Tibial nerve (tissue), 4 donors: ENCODE measurements at regions not wholly inside any gene's neighbourhood (a gene's known extent, or its start where the extent isn't known, plus 50 kb on each side); places are given as distances from the start of the nearest gene placed in this dataset.
"Not testable (repeated sequence)": the region's sequence is repeated elsewhere in the genome, so short reads cannot be mapped to it uniquely, and the experiment has no call there.

ENCODE experiments used
- DNase-seq, 2 donors: peaks; one replicate each; pipeline ENCODE4 v3.0.0-alpha.2; 2019; ENCODE audit warnings: low spot score in 2 of 2
- H3K27ac ChIP-seq, 4 donors: fragments of 200-600 bp; sonication (generic) in 3 of 4; one replicate each; pipeline ENCODE4 v1.5.1; 2017 to 2019; ENCODE audit warnings: mild to moderate bottlenecking in 1 of 4
- H3K27me3 ChIP-seq, 2 donors: fragments of 200-600 bp; sonication (generic) in 1 of 2; one replicate each; pipeline versions ENCODE4 v1.5.1 to v1.6.0; 2017 to 2019
- H3K36me3 ChIP-seq, 3 donors: fragments of 200-600 bp; sonication (generic); one replicate each; pipeline ENCODE4 v1.5.1; 2018 to 2019
- H3K4me1 ChIP-seq, 4 donors: fragments of 200-600 bp; sonication (generic) in 3 of 4; one replicate each; pipeline ENCODE4 v1.5.1; 2017 to 2019
- H3K4me3 ChIP-seq, 4 donors: fragments of 200-600 bp; sonication (generic) in 3 of 4; one replicate each; pipeline ENCODE4 v1.5.1; 2017 to 2019; ENCODE audit warnings: mild to moderate bottlenecking in 1 of 4, moderate library complexity in 1 of 4
- H3K9me3 ChIP-seq, 4 donors: fragments of 200-600 bp; sonication (generic) in 3 of 4; one replicate each; pipeline ENCODE4 v1.5.1; 2017 to 2019
- EP300 ChIP-seq, 2 donors: sonication (generic); formaldehyde crosslinking; IDR thresholded peaks; one replicate each; pipeline ENCODE4 v1.6.1; 2017; ENCODE audit warnings: antibody characterized with exemption in 2 of 2, mild to moderate bottlenecking in 1 of 2
- POLR2A ChIP-seq, 2 donors: fragments of 450-650 bp; IDR thresholded peaks; one replicate each; pipeline ENCODE4 v1.6.1; 2017; ENCODE audit warnings: antibody characterized with exemption in 2 of 2, mild to moderate bottlenecking in 2 of 2, moderate library complexity in 2 of 2
- WGBS, 2 donors: methylation state at CpG; one replicate each; pipeline ENCODE4 v1.1.5; 2018; 5-methylcytosine and 5-hydroxymethylcytosine counted together
- TF ChIP-seq, protein P1 (sequence below), 5 experiments: fragments of 200-600 bp in 3 of 5; fragments of 450-650 bp in 2 of 5; sonication (generic) in 3 of 5; IDR thresholded peaks; one replicate each; pipeline ENCODE4 v1.5.1; 2016 to 2019; ENCODE audit warnings: antibody characterized with exemption in 5 of 5, mild to moderate bottlenecking in 3 of 5, moderate library complexity in 2 of 5

DNA sequence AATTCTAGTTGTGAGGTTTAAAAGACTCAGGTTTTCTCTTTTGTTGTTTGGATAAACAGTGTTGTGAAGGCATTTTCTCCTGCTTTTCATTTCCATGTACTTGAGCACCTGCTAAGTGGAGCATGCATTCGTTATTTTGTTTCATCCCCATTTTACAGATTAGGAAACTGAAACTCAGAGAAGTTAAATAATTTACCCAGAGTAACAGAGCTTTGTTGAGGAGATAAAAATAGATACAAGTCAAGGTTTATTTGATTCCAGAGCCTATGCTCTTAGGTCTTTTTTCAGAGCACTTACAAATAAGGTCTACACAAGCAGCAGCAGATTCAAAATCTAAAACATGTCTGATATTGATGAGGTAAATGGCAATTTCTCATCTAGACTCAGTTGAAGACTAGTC lies 254.7 kb upstream of the PTBP2 start:
- no peaks in the 10 kb centered on the region for H3K4me1 ChIP-seq
- no peak for DNase-seq
- TF ChIP-seq, protein P1, sequence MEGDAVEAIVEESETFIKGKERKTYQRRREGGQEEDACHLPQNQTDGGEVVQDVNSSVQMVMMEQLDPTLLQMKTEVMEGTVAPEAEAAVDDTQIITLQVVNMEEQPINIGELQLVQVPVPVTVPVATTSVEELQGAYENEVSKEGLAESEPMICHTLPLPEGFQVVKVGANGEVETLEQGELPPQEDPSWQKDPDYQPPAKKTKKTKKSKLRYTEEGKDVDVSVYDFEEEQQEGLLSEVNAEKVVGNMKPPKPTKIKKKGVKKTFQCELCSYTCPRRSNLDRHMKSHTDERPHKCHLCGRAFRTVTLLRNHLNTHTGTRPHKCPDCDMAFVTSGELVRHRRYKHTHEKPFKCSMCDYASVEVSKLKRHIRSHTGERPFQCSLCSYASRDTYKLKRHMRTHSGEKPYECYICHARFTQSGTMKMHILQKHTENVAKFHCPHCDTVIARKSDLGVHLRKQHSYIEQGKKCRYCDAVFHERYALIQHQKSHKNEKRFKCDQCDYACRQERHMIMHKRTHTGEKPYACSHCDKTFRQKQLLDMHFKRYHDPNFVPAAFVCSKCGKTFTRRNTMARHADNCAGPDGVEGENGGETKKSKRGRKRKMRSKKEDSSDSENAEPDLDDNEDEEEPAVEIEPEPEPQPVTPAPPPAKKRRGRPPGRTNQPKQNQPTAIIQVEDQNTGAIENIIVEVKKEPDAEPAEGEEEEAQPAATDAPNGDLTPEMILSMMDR (IDR thresholded peaks at IDR 0.05), result no peak
- TF ChIP-seq POLR2A (IDR thresholded peaks at IDR 0.05), result no peak
- no peak for TF ChIP-seq EP300 (IDR thresholded peaks at IDR 0.05)
- no peak overlapping the region for H3K4me3 ChIP-seq
- H3K27ac ChIP-seq, result no peak overlapping the region
- 91 to 92% methylated on average over 1 of the region's 1 CpG for WGBS, 2 donors
- H3K27me3 ChIP-seq, result no peaks in the 10 kb centered on the region
- no peaks in the 10 kb centered on the region for H3K36me3 ChIP-seq
- no peaks in the 10 kb centered on the region for H3K9me3 ChIP-seq

DNA sequence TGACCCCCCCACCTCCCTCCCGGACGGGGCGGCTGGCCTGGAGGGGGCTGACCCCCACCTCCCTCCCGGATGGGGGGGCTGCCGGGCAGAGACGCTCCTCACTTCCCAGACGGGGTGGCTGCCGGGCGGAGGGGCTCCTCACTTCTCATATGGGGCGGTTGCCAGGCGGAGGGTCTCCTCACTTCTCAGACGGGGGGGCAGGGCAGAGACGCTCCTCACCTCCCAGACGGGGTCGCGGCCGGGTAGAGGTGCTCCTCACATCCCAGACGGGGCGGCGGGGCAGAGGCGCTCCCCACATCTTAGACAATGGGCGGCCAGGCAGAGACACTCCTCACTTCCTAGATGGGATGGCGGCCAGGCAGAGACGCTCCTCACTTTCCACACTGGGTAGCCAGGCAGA lies 251.9 kb upstream of the PTBP2 start:
- not testable (repeated sequence) for H3K27ac ChIP-seq, H3K36me3 ChIP-seq, H3K4me1 ChIP-seq, H3K4me3 ChIP-seq, H3K9me3 ChIP-seq, DNase-seq, H3K27me3 ChIP-seq
- 100% methylated on average over 1 of the region's 24 CpGs; no CpG with 5 or more reads in 1 of the 2 donors for WGBS, 2 donors

DNA sequence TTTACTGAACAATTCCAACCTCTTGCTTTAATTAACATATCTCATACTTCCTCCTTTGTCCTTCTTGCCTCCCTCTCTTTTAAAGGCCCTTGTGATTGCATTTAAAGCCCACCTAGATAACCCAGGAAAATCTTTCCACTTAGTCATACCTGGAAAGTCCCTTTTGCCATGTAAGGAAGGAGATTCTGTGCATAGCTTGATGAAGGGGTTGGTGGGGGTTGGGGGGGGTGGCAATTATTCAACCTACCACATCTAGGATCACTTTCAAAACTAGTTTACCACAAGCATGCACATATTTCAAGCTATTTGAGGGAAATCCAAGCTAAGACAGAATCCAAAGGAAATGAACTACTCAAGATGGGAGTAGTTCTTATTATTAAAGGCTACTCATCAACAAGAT lies 249.1 kb upstream of the PTBP2 start:
- H3K27ac ChIP-seq, result no peak overlapping the region
- no peaks in the 10 kb centered on the region for H3K27me3 ChIP-seq
- no peak overlapping the region for H3K4me3 ChIP-seq
- no peaks in the 10 kb centered on the region for H3K9me3 ChIP-seq
- no peaks in the 10 kb centered on the region for H3K36me3 ChIP-seq
- TF ChIP-seq, protein P1 (IDR thresholded peaks at IDR 0.05), result no peak
- no peak for TF ChIP-seq POLR2A (IDR thresholded peaks at IDR 0.05)
- TF ChIP-seq EP300 (IDR thresholded peaks at IDR 0.05), result no peak
- no peaks in the 10 kb centered on the region for H3K4me1 ChIP-seq
- no peak for DNase-seq

DNA sequence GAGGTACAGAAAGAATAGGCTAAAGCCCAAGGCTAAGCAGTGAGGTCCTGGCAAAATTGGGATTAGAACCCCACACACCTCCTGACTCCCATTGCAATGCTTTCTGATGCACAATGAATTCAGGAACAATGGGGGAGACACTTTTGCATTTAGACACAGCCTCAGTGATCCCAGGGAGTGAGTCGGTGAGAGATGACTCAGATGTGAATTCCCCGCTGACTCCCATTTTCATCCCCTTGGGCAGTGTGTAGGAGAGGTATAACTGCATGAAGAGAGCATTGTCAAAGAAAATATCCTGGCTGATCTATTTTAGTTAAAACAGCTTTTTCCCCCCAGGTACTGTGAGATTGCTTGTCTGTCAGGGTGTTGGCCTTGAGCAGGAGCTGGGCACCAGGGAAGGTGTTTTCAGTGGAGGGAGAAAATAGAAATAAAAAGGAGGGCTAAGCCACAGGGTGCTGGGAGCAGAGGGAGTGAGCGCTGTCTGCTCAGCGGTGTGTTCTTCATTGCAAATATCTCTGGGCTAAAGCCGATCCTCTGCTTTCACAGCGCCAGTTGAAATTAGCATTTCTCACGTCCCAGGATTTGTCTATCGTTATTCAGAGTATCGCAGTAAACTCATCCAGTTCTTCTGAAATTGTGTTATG lies 247.7 kb upstream of the PTBP2 start:
- Histone ChIP-seq H3K4me1 (no peaks in the 10 kb centered on the region), H3K4me3 (no peak overlapping the region), H3K9me3 (no peaks in the 10 kb centered on the region), H3K36me3 (no peaks in the 10 kb centered on the region), H3K27ac (no peak overlapping the region), H3K27me3 (no peaks in the 10 kb centered on the region)
- 68 to 77% methylated on average over 9 of the region's 9 CpGs for WGBS, 2 donors
- no peak for DNase-seq
- no peak for TF ChIP-seq POLR2A (IDR thresholded peaks at IDR 0.05)

DNA sequence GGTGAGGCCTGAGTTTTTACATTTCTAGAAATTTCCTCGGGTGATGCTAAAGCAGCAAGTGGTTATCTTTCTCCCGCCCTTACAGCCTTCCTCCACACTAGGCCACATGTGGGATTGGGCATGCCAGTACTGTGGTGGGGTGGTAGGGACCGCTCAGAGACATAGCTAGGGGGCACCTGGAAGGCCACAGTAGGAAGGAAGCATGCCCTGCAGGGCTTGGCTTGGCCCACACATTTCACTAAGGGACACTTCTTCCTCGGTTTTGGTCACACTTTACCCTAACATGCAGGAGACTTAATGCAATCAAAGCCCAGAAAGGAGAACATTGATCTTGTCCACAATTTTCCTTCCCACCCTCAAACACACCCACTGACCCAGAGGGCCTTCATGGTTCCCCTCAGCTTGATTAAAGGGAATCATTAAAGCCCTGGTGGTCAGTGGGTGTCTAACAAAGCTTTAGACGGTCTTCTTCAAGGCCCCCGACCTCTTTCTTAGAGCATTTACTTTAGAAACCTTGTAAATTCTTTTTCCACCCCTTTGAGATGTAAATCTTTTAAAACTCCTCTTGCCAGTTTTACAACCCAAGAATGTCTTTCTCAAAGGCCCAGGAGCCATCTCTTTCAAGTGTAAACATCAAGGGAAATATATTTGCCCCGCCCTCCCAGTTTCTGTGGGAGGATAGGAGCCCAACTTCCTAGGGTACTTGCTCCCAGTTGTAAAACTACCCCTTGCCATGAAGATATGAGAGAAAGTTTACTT lies 246.4 kb upstream of the PTBP2 start:
- no peak overlapping the region for H3K4me3 ChIP-seq
- TF ChIP-seq EP300 (IDR thresholded peaks at IDR 0.05) (no peak), POLR2A (IDR thresholded peaks at IDR 0.05) (no peak)
- TF ChIP-seq, protein P1 (IDR thresholded peaks at IDR 0.05), result no peak
- WGBS, 2 donors, result 70% methylated on average over 7 of the region's 7 CpGs
- H3K4me1 ChIP-seq, result no peaks in the 10 kb centered on the region
- no peak for DNase-seq
- no peaks in the 10 kb centered on the region for H3K36me3 ChIP-seq
- H3K9me3 ChIP-seq, result no peaks in the 10 kb centered on the region
- no peak overlapping the region for H3K27ac ChIP-seq
- no peaks in the 10 kb centered on the region for H3K27me3 ChIP-seq

DNA sequence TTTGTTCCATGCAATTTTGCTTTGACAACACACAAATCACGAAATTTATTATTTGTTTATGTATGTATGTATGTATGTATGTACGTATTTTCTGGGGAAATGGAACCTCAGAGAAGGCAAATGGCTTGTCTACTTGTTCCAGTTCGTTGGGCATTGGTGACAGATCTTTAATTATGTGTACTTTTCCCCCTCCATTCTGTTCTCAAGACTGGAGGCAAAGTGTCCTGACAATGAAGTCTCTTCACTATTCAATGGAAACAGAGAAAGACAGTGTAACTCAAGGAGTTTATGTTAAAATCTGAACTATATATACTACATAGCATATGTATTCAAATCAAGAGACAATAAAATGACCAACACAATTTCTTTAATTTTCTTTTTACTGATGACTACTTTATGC lies 245.7 kb upstream of the PTBP2 start:
- Histone ChIP-seq H3K4me1 (no peaks in the 10 kb centered on the region), H3K27ac (no peak overlapping the region), H3K9me3 (no peaks in the 10 kb centered on the region), H3K4me3 (no peak overlapping the region), H3K36me3 (no peaks in the 10 kb centered on the region), H3K27me3 (no peaks in the 10 kb centered on the region)
- 61 to 63% methylated on average over 3 of the region's 3 CpGs for WGBS, 2 donors
- DNase-seq, result no peak
- no peak for TF ChIP-seq POLR2A (IDR thresholded peaks at IDR 0.05)
- TF ChIP-seq EP300 (IDR thresholded peaks at IDR 0.05), result no peak
- TF ChIP-seq, protein P1 (IDR thresholded peaks at IDR 0.05), result no peak
